ENCODE measurements at regions not wholly inside any gene's neighbourhood (a gene's known extent, or its start where the extent isn't known, plus 50 kb on each side); places are given as distances from the start of the nearest gene placed in this dataset.
A peak's percentile ranks its signal among the peaks of the same experiment; 100 is the strongest.

GRCh38 chr2:120541972-120542670, 193.5 kb upstream of the GLI2 start (continued):
- TF ChIP-seq FOXO4 (CRISPR knock-in tag; conservative IDR thresholded peaks at IDR 0.05), result peak; percentile 97; the same call in 1 of the 2 replicates
- no peak for TF ChIP-seq SOX6 (IDR thresholded peaks at IDR 0.05)
- TF ChIP-seq SOX6 (CRISPR knock-in tag; IDR thresholded peaks at IDR 0.05), result no peak
- no peak for TF ChIP-seq EEA1 (CRISPR knock-in tag; IDR thresholded peaks at IDR 0.05; ENCODE audit: borderline replicate concordance)
- TF ChIP-seq, protein P1, sequence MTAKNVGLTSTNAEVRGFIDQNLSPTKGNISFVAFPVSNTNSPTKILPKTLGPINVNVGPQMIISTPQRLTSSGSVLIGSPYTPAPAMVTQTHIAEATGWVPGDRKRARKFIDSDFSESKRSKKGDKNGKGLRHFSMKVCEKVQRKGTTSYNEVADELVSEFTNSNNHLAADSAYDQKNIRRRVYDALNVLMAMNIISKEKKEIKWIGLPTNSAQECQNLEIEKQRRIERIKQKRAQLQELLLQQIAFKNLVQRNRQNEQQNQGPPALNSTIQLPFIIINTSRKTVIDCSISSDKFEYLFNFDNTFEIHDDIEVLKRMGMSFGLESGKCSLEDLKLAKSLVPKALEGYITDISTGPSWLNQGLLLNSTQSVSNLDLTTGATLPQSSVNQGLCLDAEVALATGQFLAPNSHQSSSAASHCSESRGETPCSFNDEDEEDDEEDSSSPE (CRISPR knock-in tag; IDR thresholded peaks at IDR 0.05), result 0 out of 2 replicates have a peak, but pooled peaks have one; percentile 6
- 0 out of 2 replicates have a peak, but pooled peaks have one; percentile 5 for TF ChIP-seq ELF4 (CRISPR knock-in tag; IDR thresholded peaks at IDR 0.05; ENCODE audit: borderline replicate concordance)
- no peak for TF ChIP-seq HNRNPLL (IDR thresholded peaks at IDR 0.05; ENCODE audit: low read depth, low read length, poor library complexity, severe bottlenecking)
- no peak for TF ChIP-seq TEAD2 (CRISPR knock-in tag; IDR thresholded peaks at IDR 0.05)
- no peak for TF ChIP-seq SRF (IDR thresholded peaks at IDR 0.05; ENCODE audit: low read depth, low read length)
- TF ChIP-seq ZNF431 (CRISPR knock-in tag; IDR thresholded peaks at IDR 0.05; ENCODE audit: borderline replicate concordance, low read depth), result 0 out of 2 replicates have a peak, but pooled peaks have one; percentile 41
- TF ChIP-seq ZKSCAN5 (CRISPR knock-in tag; IDR thresholded peaks at IDR 0.05), result no peak
- no peak for TF ChIP-seq RAD21 (CRISPR knock-in tag; IDR thresholded peaks at IDR 0.05)
- TF ChIP-seq ZNF275 (CRISPR knock-in tag; IDR thresholded peaks at IDR 0.05; ENCODE audit: borderline replicate concordance), result 0 out of 2 replicates have a peak, but pooled peaks have one; percentile 1
- TF ChIP-seq TCF12 (IDR thresholded peaks at IDR 0.05), result no peak
- no peak for TF ChIP-seq TCF12 (CRISPR knock-in tag; IDR thresholded peaks at IDR 0.05)
- no peak for TF ChIP-seq ZNF644 (CRISPR knock-in tag; IDR thresholded peaks at IDR 0.05; ENCODE audit: low read depth)
- TF ChIP-seq, protein P2, sequence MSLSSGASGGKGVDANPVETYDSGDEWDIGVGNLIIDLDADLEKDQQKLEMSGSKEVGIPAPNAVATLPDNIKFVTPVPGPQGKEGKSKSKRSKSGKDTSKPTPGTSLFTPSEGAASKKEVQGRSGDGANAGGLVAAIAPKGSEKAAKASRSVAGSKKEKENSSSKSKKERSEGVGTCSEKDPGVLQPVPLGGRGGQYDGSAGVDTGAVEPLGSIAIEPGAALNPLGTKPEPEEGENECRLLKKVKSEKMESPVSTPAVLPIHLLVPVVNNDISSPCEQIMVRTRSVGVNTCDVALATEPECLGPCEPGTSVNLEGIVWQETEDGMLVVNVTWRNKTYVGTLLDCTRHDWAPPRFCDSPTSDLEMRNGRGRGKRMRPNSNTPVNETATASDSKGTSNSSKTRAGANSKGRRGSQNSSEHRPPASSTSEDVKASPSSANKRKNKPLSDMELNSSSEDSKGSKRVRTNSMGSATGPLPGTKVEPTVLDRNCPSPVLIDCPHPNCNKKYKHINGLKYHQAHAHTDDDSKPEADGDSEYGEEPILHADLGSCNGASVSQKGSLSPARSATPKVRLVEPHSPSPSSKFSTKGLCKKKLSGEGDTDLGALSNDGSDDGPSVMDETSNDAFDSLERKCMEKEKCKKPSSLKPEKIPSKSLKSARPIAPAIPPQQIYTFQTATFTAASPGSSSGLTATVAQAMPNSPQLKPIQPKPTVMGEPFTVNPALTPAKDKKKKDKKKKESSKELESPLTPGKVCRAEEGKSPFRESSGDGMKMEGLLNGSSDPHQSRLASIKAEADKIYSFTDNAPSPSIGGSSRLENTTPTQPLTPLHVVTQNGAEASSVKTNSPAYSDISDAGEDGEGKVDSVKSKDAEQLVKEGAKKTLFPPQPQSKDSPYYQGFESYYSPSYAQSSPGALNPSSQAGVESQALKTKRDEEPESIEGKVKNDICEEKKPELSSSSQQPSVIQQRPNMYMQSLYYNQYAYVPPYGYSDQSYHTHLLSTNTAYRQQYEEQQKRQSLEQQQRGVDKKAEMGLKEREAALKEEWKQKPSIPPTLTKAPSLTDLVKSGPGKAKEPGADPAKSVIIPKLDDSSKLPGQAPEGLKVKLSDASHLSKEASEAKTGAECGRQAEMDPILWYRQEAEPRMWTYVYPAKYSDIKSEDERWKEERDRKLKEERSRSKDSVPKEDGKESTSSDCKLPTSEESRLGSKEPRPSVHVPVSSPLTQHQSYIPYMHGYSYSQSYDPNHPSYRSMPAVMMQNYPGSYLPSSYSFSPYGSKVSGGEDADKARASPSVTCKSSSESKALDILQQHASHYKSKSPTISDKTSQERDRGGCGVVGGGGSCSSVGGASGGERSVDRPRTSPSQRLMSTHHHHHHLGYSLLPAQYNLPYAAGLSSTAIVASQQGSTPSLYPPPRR (CRISPR knock-in tag; IDR thresholded peaks at IDR 0.05; ENCODE audit: borderline replicate concordance), result no peak
- TF ChIP-seq RARA (CRISPR knock-in tag; IDR thresholded peaks at IDR 0.05), result no peak
- TF ChIP-seq SYNCRIP (IDR thresholded peaks at IDR 0.05; ENCODE audit: insufficient read depth, low read depth, low read length), result no peak
- TF ChIP-seq PAX8 (CRISPR knock-in tag; IDR thresholded peaks at IDR 0.05; ENCODE audit: borderline replicate concordance), result no peak
